Peyer's patch (tissue), 4 donors: ENCODE measurements at regions not wholly inside any gene's neighbourhood (a gene's known extent, or its start where the extent isn't known, plus 50 kb on each side); places are given as distances from the start of the nearest gene placed in this dataset.

ENCODE experiments used
- DNase-seq, 3 donors: peaks; one replicate each; pipeline ENCODE4 v3.0.0-alpha.2; 2017 to 2019
- H3K27ac ChIP-seq, 4 donors: fragments of 200-600 bp; sonication (generic); one replicate each; pipeline ENCODE4 v1.5.1; 2016 to 2019
- H3K27me3 ChIP-seq, 2 donors: fragments of 200-600 bp; sonication (generic); one replicate each; pipeline ENCODE4 v1.5.1; 2019
- H3K36me3 ChIP-seq, 3 donors: fragments of 200-600 bp; sonication (generic); one replicate each; pipeline ENCODE4 v1.5.1; 2016 to 2019
- H3K4me1 ChIP-seq, 4 donors: fragments of 200-600 bp; sonication (generic); one replicate each; pipeline ENCODE4 v1.5.1; 2016 to 2019
- H3K4me3 ChIP-seq, 4 donors: fragments of 200-600 bp; sonication (generic); 1 replicate in 3 of 4; 2 replicates in 1 of 4; pipeline ENCODE4 v1.5.1; 2016 to 2019; ENCODE audit warnings: mild to moderate bottlenecking in 1 of 4
- H3K9me3 ChIP-seq, 4 donors: fragments of 200-600 bp; sonication (generic); one replicate each; pipeline ENCODE4 v1.5.1; 2016 to 2019; ENCODE audit warnings: mild to moderate bottlenecking in 1 of 4
- POLR2A ChIP-seq, 2 donors: fragments of 450-650 bp; IDR thresholded peaks; one replicate each; pipeline ENCODE4 v1.5.1; 2017; ENCODE audit warnings: antibody characterized with exemption in 2 of 2, mild to moderate bottlenecking in 2 of 2, moderate library complexity in 2 of 2
- TF ChIP-seq, protein P1 (sequence below), 6 experiments: fragments of 450-650 bp in 4 of 6; fragments of 200-600 bp in 2 of 6; sonication (generic) in 1 of 6; IDR thresholded peaks; one replicate each; pipeline ENCODE4 v1.5.1; 2017 to 2019; ENCODE audit warnings: antibody characterized with exemption in 6 of 6, mild to moderate bottlenecking in 3 of 6, moderate library complexity in 1 of 6

DNA sequence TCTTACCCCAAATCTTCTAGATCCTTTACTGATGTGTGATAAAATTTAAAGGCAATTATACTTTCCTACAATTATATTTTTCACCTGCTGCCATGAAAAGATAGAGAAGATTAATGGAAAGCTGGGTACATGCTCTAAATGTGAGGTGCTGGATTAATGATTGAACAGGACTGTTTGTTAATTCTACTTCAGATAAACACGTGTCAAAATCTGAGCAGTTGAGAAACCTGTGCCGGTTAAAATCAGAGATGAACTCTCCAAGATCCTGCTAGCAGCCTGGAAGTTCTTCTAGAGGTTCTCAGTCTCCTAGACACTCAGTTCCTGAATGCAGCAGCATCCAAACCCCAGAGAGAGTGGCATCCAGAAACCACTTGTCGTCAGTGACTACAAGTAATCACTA, 69.2 kb downstream of the INHBA start:
- Histone ChIP-seq H3K4me3 (no peak overlapping the region), H3K4me1 (no peaks in the 10 kb centered on the region), H3K36me3 (no peaks in the 10 kb centered on the region), H3K27me3 (no peaks in the 10 kb centered on the region), H3K9me3 (no peaks in the 10 kb centered on the region), H3K27ac (no peak overlapping the region)
- no peak for DNase-seq
- TF ChIP-seq, protein P1, sequence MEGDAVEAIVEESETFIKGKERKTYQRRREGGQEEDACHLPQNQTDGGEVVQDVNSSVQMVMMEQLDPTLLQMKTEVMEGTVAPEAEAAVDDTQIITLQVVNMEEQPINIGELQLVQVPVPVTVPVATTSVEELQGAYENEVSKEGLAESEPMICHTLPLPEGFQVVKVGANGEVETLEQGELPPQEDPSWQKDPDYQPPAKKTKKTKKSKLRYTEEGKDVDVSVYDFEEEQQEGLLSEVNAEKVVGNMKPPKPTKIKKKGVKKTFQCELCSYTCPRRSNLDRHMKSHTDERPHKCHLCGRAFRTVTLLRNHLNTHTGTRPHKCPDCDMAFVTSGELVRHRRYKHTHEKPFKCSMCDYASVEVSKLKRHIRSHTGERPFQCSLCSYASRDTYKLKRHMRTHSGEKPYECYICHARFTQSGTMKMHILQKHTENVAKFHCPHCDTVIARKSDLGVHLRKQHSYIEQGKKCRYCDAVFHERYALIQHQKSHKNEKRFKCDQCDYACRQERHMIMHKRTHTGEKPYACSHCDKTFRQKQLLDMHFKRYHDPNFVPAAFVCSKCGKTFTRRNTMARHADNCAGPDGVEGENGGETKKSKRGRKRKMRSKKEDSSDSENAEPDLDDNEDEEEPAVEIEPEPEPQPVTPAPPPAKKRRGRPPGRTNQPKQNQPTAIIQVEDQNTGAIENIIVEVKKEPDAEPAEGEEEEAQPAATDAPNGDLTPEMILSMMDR (IDR thresholded peaks at IDR 0.05) = no peak
- TF ChIP-seq POLR2A (IDR thresholded peaks at IDR 0.05) = no peak

DNA sequence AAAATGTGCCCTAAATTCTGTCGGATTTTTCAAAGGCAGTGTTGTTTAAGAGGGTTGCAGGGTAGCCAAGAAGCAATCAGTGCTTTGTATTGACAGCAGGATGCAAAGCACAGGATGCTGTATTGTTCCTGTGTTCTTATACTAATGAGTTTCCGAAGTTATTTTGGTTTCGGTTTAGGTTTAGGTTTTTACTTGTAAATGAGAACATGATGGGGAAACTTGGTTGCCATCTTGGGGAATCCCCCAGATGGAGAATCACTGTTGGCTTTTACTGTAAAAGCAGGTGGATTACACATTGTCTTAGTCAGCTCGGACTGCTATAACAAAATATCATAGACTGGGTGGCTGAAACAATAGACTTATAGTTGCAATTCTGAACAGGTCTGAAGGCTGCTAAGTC, 72.1 kb downstream of the INHBA start:
- TF ChIP-seq, protein P1 (IDR thresholded peaks at IDR 0.05) = no peak
- TF ChIP-seq POLR2A (IDR thresholded peaks at IDR 0.05) = no peak
- Histone ChIP-seq H3K27me3 (no peaks in the 10 kb centered on the region), H3K4me1 (no peaks in the 10 kb centered on the region), H3K36me3 (no peaks in the 10 kb centered on the region), H3K27ac (no peak overlapping the region), H3K4me3 (no peak overlapping the region), H3K9me3 (no peaks in the 10 kb centered on the region)
- DNase-seq = no peak

DNA sequence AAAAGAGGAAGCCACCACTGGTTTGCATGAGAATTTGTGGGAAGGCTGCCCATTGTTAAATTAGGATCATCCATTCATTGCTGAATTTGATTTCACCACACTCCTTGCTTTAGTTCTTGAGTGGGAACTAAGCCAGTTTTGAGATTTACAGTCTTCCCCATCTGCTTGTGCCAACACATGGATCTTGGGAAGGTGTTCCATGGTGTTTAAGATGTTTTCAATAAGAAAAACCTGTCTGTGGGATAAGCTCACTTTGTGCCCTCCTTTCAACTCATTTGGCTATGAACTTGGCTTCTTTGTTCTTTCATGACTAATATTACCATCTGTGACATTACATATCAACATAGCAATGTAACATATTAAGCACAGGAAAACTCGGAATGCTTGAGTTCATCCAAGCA, 73.2 kb downstream of the INHBA start:
- Histone ChIP-seq H3K4me3 (no peak overlapping the region), H3K4me1 (no peaks in the 10 kb centered on the region), H3K36me3 (no peaks in the 10 kb centered on the region), H3K9me3 (no peaks in the 10 kb centered on the region), H3K27ac (no peak overlapping the region), H3K27me3 (no peaks in the 10 kb centered on the region)
- no peak for DNase-seq
- TF ChIP-seq, protein P1 (IDR thresholded peaks at IDR 0.05) = no peak
- TF ChIP-seq POLR2A (IDR thresholded peaks at IDR 0.05) = no peak

DNA sequence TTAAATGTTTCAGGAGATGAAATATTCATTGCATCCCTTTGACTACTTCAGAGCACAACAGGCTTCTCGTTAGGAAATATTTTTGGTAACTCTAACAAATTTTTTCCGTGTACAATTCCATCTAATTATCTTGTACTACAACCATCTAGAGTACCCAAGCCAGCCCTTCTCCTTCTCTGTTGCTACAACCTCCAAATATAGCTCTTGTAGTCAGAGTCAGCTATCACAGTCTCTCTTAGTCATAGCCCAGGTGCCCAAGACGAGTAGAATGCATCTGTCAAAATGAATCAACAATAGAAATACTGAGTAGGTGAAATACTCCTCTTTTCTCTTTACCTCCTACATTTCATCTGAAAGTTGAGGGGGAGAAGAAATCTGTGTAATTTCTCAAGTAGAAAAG, 74.0 kb downstream of the INHBA start:
- Histone ChIP-seq H3K4me1 (no peaks in the 10 kb centered on the region), H3K36me3 (no peaks in the 10 kb centered on the region), H3K27ac (no peak overlapping the region), H3K27me3 (no peaks in the 10 kb centered on the region), H3K9me3 (no peaks in the 10 kb centered on the region), H3K4me3 (no peak overlapping the region)
- DNase-seq = no peak
- TF ChIP-seq, protein P1 (IDR thresholded peaks at IDR 0.05) = no peak
- TF ChIP-seq POLR2A (IDR thresholded peaks at IDR 0.05) = no peak

DNA sequence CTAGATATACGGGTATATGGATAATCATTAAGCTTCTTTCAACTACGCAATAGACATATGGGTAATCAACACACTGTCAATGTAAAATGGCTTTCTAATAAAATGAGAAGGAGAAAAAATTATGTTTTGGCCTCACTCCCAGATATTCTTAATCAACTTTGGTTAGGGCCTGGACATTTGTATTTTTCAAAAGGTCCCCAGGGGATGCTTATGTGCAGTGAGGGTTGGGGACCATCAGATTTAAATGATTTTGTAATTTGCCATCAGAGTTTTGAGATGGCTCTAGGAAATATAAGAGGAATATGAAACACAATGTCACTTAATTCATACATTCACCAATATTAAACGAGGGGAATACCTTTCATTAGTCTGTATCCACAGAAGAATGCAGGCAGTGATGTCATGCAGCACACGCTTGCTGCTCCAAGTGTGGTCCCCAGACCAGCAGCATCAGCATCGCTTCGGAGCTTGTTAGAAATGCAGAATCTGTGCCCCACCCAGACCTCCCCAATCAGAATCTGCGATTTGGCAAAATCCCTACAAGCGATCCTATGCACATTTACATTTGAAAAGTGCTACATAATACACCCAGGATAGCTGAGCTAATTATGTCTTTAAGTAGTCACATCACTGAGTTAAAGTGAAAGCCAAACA, 75.1 kb downstream of the INHBA start:
- Histone ChIP-seq H3K9me3 (no peaks in the 10 kb centered on the region), H3K4me3 (no peak overlapping the region), H3K36me3 (no peaks in the 10 kb centered on the region), H3K27me3 (no peaks in the 10 kb centered on the region), H3K4me1 (no peaks in the 10 kb centered on the region), H3K27ac (no peak overlapping the region)
- TF ChIP-seq, protein P1 (IDR thresholded peaks at IDR 0.05) = no peak
- no peak for TF ChIP-seq POLR2A (IDR thresholded peaks at IDR 0.05)
- no peak for DNase-seq

DNA sequence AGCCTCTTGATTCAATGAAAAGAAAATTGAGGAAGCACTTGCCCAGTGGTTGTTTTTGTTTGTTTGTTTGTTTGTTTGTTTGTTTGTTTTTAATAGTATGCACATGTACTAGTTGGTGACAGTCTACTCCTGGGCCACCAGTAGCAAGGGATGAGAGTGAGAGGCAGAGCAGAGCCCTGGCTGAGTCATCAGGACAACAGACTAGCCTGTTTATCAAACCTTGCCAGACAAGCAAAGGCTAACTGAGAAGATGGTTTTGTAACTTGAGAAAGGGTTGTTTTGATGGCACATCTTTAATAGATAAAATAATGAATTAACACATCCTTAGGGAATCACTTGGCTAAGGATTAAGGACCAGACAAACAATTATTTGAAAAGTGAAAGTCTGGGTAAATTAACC, 78.1 kb downstream of the INHBA start:
- Histone ChIP-seq H3K9me3 (no peaks in the 10 kb centered on the region), H3K4me1 (no peaks in the 10 kb centered on the region), H3K4me3 (no peak overlapping the region), H3K36me3 (no peaks in the 10 kb centered on the region), H3K27ac (no peak overlapping the region), H3K27me3 (no peaks in the 10 kb centered on the region)
- TF ChIP-seq POLR2A (IDR thresholded peaks at IDR 0.05) = no peak
- TF ChIP-seq, protein P1 (IDR thresholded peaks at IDR 0.05) = no peak
- DNase-seq = no peak
